ENCODE measurements at regions not wholly inside any gene's neighbourhood (a gene's known extent, or its start where the extent isn't known, plus 50 kb on each side); places are given as distances from the start of the nearest gene placed in this dataset.
"Not testable (repeated sequence)": the region's sequence is repeated elsewhere in the genome, so short reads cannot be mapped to it uniquely, and the experiment has no call there.

DNA sequence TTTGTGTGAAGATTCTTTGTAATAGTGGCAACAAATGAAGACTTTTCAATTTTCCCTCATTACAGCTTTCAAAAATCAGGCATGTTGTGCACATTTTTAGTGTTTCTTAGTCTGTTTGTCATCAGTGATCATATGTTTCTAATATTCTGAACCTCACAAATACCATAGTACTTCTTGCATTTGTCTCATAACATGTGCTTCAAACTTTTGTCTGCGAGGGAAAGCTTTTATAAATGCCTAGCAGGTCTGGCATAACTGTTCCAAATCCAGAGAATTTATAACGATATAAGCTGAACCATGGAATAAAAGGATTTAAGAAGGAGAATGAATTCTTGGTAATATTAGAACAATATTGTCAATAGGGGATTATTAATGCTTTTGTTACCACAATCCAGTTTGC lies 670.2 kb downstream of the RFPL4B start:
- Mint-ChIP-seq H3K27ac (no peak overlapping the region), H3K9me3 (no peaks in the 10 kb centered on the region), H3K4me3 (no peak overlapping the region), H3K36me3 (ENCODE audit: low read depth) (no peaks in the 10 kb centered on the region), H3K4me1 (peaks cover 9% of the 10 kb centered on the region), H3K27me3 (ENCODE audit: low read depth, poor library complexity) (peaks cover 5% of the 10 kb centered on the region)
- TF ChIP-seq, protein P1, sequence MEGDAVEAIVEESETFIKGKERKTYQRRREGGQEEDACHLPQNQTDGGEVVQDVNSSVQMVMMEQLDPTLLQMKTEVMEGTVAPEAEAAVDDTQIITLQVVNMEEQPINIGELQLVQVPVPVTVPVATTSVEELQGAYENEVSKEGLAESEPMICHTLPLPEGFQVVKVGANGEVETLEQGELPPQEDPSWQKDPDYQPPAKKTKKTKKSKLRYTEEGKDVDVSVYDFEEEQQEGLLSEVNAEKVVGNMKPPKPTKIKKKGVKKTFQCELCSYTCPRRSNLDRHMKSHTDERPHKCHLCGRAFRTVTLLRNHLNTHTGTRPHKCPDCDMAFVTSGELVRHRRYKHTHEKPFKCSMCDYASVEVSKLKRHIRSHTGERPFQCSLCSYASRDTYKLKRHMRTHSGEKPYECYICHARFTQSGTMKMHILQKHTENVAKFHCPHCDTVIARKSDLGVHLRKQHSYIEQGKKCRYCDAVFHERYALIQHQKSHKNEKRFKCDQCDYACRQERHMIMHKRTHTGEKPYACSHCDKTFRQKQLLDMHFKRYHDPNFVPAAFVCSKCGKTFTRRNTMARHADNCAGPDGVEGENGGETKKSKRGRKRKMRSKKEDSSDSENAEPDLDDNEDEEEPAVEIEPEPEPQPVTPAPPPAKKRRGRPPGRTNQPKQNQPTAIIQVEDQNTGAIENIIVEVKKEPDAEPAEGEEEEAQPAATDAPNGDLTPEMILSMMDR (IDR thresholded peaks at IDR 0.05): no peak
- no peak for DNase-seq

DNA sequence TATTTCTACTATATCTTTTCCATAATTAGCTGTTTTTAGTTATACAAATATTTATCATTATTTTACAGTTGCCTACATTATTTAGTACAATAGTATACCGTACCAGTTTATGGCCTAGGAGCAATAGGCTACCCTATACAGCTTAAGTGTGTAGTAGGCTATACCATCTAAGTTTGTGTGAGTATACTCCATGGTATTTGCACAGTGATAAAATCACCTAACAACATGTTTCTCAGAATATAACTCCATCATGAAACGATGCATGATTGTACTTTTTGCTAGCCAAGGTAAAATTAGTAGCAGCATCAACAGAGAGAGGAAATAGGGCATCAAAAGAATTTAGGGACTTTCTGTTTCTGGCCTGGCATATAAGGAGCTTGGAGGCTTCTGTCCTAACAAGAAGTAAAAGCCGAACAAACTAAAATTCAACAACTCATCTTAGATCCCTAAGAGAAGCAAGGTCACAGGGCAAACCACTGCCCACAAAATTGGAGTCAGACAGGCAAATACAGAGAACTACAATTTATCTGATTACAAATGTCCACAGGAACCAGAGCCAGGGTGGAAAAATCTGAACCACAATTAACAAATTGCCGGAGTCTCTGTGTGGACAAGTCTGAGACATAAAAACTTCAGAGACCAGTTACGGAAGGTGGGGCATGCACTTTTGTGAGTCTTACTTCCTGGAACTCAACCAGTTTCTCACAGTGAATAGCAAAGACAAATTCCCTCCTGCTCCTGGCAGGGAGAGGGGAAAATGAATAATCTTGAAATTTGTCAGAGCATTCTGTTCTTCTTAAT lies 671.4 kb downstream of the RFPL4B start:
- Mint-ChIP-seq H3K4me1 (peaks cover 9% of the 10 kb centered on the region), H3K36me3 (ENCODE audit: low read depth) (no peaks in the 10 kb centered on the region), H3K4me3 (no peak overlapping the region), H3K9me3 (no peaks in the 10 kb centered on the region), H3K27me3 (ENCODE audit: low read depth, poor library complexity) (peaks cover 5% of the 10 kb centered on the region), H3K27ac (peak overlapping the region; percentile 34)
- no peak for DNase-seq
- TF ChIP-seq, protein P1 (IDR thresholded peaks at IDR 0.05): no peak

- Mint-ChIP-seq H3K4me3 (no peak overlapping the region), H3K36me3 (ENCODE audit: low read depth) (no peaks in the 10 kb centered on the region), H3K27me3 (ENCODE audit: low read depth, poor library complexity) (peaks cover 3% of the 10 kb centered on the region), H3K9me3 (no peaks in the 10 kb centered on the region), H3K27ac (no peak overlapping the region), H3K4me1 (peaks cover 9% of the 10 kb centered on the region)
- TF ChIP-seq, protein P1 (IDR thresholded peaks at IDR 0.05): no peak
- DNase-seq: no peak
Measured at GRCh38 chr6:113019176-113019575, 672.0 kb downstream of the RFPL4B start.

- no peak overlapping the region for H3K4me3 Mint-ChIP-seq
- no peaks in the 10 kb centered on the region for H3K4me1 Mint-ChIP-seq
- no peak for DNase-seq
- H3K27ac Mint-ChIP-seq: no peak overlapping the region
- peaks cover 16% of the 10 kb centered on the region for H3K9me3 Mint-ChIP-seq
- peaks cover 3% of the 10 kb centered on the region for H3K36me3 Mint-ChIP-seq (ENCODE audit: low read depth)
- TF ChIP-seq, protein P1 (IDR thresholded peaks at IDR 0.05): no peak
- H3K27me3 Mint-ChIP-seq (ENCODE audit: low read depth, poor library complexity): no peaks in the 10 kb centered on the region
Measured at GRCh38 chr6:113027780-113028179, 680.6 kb downstream of the RFPL4B start.

DNA sequence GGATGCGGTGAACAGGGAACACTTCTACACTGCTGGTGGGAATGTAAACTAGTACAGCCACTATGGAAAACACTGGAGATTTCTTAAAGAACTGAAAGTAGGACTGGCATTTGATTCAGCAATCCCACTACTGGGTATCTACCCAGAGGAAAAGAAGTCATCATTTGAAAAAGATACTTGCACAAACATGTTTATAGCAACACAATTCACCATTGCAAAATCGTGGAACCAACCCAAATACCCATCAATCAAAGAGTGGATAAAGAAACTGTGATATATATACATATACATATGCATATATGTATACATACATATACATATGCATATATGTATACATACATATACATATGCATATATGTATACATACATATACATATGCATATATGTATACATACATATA lies 682.0 kb downstream of the RFPL4B start:
- not testable (repeated sequence) for H3K4me1 Mint-ChIP-seq; H3K36me3 Mint-ChIP-seq (ENCODE audit: low read depth); H3K27ac Mint-ChIP-seq; H3K27me3 Mint-ChIP-seq (ENCODE audit: low read depth, poor library complexity); H3K4me3 Mint-ChIP-seq; DNase-seq
- peaks cover 16% of the 10 kb centered on the region for H3K9me3 Mint-ChIP-seq

- Mint-ChIP-seq H3K9me3 (peaks cover 15% of the 10 kb centered on the region), H3K4me1 (peaks cover 9% of the 10 kb centered on the region), H3K27ac (no peak overlapping the region), H3K27me3 (ENCODE audit: low read depth, poor library complexity) (no peaks in the 10 kb centered on the region), H3K36me3 (ENCODE audit: low read depth) (peaks cover 3% of the 10 kb centered on the region), H3K4me3 (no peak overlapping the region)
- TF ChIP-seq, protein P1 (IDR thresholded peaks at IDR 0.05): no peak
- DNase-seq: no peak
Measured at GRCh38 chr6:113031591-113032238, 684.6 kb downstream of the RFPL4B start.

All from nephron progenitor cell (in vitro differentiated cells).